ENCODE measurements at regions not wholly inside any gene's neighbourhood (a gene's known extent, or its start where the extent isn't known, plus 50 kb on each side); places are given as distances from the start of the nearest gene placed in this dataset.

- no peak for DNase-seq (ENCODE audit: low spot score)
Observed at GRCh38 chr3:71994906-71995305, 210.0 kb upstream of the PROK2 start.

DNA sequence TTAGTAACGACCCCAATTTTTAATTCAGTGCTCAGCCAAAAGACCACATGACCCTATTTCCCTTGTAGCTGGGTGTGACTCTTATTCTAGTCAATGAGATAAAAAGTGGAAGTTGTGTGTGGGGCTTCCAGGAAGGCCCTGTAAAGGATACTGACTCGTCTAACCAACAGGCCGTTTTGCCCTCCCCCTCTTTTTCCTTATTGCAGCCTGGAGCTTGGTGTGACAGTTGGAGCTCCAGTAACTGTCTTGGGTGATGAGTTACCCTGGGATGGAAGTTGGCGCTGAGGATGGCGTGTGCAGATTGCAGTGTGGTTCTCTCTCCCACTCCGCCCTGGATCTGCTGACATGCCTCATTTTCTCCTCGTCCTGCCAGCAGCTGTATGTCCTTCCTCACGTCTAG lies 209.3 kb upstream of the PROK2 start:
- no peak for DNase-seq (ENCODE audit: low spot score)

DNA sequence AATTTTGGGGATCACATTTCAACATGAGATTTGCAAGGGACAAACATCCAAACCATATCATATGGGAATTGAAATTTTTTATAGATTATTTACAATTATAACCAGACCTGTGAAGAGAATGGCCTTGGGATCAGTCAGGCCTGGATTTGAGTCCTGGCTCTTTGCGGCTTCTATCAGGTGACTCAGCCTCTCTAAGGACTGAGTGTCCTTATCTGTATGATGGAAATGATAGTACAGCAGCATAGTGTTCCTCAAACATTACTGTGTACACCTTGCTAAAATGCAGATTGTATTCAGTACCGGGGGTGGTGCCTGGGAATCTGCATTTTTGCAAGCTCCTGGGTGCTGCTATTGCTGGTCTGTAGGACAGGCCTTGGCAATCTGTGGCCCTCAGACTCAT lies 206.7 kb upstream of the PROK2 start:
- DNase-seq (ENCODE audit: low spot score): no peak

DNA sequence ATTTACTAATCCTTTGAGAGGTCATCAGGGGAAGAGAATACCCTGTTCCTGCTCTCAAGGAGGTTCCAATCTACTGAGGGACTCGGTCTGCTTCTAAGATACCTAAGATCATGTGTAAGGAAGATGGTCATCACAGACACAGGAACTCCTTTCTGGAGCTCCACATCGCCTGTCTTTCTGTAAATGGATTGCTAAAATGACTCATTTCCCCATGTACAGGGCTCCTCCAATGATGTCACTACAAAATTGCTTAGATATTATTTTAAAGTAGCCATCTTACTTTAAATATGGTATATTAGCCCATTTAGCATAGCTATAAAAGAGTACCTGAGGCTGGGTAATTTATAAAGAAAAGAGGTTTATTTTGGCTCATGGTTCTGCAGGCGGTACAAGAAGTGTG lies 206.1 kb upstream of the PROK2 start:
- no peak for DNase-seq (ENCODE audit: low spot score)

- no peak for DNase-seq (ENCODE audit: low spot score)
Observed at GRCh38 chr3:71990545-71990944, 205.6 kb upstream of the PROK2 start.

- peak; percentile 22 for DNase-seq (ENCODE audit: low spot score)
Observed at GRCh38 chr3:71989165-71989564, 204.2 kb upstream of the PROK2 start.

GRCh38 chr3:71987828-71988227 lies 202.9 kb upstream of the PROK2 start:
- DNase-seq (ENCODE audit: low spot score): no peak

DNA sequence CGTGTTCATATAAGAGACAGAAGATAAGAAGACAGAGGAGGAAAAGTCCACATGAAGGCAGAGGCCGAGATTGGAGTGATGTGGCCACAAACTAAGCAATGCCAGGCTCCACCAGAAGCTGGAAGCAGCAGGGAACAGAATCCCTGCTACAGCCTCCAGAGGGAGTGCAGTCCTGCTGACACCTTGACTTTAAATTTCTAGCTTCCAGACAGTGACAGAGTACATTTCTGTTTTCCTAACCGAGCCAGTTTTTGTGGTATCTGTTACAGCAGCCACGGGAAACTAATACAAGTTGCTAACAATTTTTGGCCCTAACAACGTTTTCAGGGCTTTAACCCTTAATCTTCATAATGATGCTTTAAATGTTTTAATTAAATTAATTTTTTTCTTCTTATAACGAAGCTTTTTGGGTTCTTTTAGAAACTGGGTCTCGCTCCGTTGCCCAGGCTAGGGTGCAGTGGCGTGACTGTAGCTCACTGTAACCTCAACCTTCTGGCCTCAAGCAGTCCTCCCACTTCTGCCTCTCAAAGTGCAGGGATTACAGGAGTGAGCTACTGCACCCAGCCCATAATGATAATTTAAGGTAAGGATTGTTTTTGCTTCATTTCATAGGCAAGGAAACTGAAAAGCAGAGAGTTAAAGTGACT lies 202.3 kb upstream of the PROK2 start:
- peak; percentile 21 for DNase-seq (ENCODE audit: low spot score)

- DNase-seq (ENCODE audit: low spot score): no peak
Observed at GRCh38 chr3:71986606-71987005, 201.7 kb upstream of the PROK2 start.

GRCh38 chr3:71984843-71985613 lies 200.1 kb upstream of the PROK2 start:
- no peak for DNase-seq (ENCODE audit: low spot score)

- no peak for DNase-seq (ENCODE audit: low spot score)
Observed at GRCh38 chr3:71983694-71984093, 198.7 kb upstream of the PROK2 start.

- DNase-seq (ENCODE audit: low spot score): peak; percentile 47
Observed at GRCh38 chr3:71982506-71983258, 197.7 kb upstream of the PROK2 start.

GRCh38 chr3:71979175-71979574 lies 194.2 kb upstream of the PROK2 start:
- no peak for DNase-seq (ENCODE audit: low spot score)

DNA sequence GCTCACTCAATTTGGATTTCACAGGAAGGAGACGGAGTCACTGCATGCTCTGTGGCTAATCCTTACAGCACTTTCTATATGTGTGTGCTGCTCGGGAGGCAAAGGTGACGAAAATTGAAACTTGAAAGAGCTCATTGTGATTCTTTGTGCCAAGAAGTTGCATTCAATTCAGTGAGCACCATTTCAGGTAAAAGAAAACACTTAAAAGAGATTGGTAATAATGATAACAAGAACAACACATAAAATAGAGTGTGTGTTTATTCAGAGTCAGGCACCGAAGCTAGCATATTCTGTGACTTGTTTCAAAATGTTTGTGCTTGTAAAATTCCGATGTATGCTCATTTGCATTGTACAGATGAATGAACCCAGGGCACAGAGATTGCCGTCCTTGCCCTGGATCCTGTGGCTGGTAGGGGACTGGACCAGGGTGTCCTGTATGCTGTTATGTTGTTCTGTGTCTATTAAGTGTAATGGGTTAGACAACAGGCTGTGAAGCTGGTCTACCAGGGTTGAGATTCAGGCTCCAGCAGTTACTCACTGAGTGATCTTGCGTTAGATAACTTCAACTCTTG lies 193.3 kb upstream of the PROK2 start:
- DNase-seq (ENCODE audit: low spot score): no peak

- no peak for DNase-seq (ENCODE audit: low spot score)
Observed at GRCh38 chr3:71977525-71977924, 192.6 kb upstream of the PROK2 start.

GRCh38 chr3:71975573-71975972 lies 190.6 kb upstream of the PROK2 start:
- DNase-seq (ENCODE audit: low spot score): no peak

DNA sequence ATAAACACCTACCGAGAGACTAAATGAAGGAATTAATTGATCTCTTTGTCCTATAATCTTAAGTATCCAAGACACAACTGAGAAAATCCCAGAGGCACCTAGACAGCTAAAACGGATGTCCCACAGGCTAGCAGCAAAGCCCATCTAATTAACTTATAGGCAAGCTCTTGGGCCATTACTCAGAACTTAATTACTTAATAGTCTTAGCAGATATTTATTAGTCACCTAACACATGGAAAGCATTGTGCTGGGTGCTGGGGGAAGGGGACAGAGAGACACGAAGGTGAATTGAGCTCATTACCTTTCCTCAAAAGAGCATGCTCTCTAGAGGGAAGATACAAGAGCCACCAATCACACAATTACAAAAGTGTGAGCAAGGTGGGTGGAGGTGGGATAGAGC lies 189.8 kb upstream of the PROK2 start:
- no peak for DNase-seq (ENCODE audit: low spot score)

DNA sequence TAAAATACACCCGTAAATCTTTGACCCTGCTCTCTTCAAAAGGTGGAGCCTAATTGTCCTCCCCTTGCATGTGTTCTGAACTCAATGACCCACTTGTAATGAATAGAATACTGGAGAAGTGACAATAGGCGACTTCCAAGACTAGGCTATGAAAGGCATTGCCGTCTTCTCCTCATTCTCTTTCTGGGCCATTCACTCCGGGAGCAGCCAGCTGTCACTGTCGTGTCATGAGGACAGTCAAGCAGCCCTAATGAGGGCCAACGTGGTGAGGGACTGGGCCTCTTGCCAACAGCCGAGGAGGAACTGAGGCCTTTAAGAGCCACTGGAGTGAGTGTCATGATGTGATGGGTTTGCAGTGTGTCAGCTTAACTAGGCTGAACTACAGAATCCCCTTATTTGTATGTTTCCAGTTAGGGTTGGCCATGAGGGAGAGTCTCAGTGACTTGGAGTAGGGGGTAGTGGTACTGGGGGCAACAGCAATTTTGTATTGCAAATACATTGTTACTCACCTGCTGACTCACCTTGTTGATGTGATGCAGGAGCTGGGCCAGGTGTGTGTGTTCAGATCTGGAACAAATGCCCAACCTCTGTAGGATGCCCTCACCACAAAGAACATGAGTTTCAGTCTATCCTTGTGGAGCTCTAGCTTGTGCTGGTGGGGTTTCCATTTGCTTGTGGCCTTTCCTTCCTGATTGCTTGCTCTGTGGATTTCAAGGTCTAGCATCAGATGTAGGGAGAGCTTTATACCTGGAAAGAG lies 188.5 kb upstream of the PROK2 start:
- no peak for DNase-seq (ENCODE audit: low spot score)

DNA sequence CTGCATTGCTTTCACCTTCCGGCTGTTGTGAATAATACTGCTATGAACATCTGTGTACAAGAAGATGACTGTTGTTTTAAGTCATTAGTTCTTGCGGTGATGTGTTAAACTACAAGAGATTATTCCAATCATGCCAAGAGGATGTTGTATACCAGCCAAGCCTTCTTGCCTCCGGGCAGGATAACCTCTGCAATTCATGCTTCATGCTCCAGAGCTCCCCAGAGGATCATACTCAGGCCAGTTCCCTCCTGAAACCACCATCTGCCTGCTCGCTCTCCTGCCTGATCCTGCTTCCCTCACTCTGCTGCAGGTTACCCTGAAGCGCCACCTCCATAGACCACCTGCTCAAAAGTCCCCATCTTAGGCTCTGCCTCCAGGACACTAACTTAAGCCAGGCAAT lies 187.1 kb upstream of the PROK2 start:
- no peak for DNase-seq (ENCODE audit: low spot score)

- no peak for DNase-seq (ENCODE audit: low spot score)
Observed at GRCh38 chr3:71968544-71968943, 183.6 kb upstream of the PROK2 start.

GRCh38 chr3:71966185-71966584 lies 181.2 kb upstream of the PROK2 start:
- DNase-seq (ENCODE audit: low spot score): no peak

DNA sequence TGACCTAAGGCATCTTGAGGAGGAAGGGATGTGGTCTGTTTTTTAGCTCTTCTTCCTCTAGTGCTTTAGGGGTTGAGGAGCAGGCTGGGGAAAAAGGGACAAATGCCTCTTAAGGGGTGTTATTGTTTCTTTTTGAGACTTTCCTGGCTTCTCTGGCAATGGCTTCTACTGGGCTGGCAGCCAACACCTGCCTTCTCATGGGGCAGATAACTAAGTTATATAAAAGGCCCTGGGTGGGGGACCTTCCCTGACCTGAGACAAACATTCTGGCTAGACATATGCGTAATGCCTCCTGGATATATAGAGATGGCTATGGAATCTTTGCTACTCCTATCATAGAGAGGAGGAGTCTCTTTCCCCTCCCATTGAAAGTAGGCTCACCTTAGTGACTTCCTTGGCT lies 179.2 kb upstream of the PROK2 start:
- no peak for DNase-seq (ENCODE audit: low spot score)
